ENCODE measurements at regions not wholly inside any gene's neighbourhood (a gene's known extent, or its start where the extent isn't known, plus 50 kb on each side); places are given as distances from the start of the nearest gene placed in this dataset.

DNA sequence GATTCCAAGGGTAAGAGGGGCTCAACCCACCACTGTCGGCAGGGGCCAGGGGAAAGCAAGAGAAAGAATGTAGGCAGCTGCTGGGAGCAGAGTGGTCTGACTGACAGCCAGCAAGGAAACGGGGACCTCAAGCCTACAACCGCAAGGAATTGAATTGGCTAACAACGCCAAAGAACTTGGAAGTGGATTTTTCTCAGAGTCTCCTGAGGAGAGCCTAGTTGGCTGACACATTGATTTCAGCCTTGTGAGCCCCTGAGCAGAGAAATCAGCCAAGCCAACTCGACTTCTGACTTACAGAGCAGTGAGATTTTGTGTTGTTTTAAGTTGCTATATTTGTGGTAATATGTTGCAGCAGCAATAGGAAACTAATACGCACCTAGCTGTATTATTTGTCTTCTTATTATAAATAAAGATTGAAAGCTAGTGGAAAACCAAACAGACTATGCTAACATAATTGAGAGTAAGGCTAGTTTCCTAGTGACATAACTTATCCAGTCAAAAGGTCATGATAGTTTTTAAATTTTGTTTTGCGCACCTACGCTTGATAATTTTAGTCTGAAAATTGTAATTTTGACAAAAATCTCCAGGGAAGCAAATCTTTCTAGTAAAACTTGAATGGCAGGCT is 145.8 kb upstream of the HCCS start:
- SMC1A ChIA-PET (ENCODE audit: uncharacterized antibody, unreplicated experiment): no interaction called here
- H3K4me3 ChIP-seq: no peak overlapping the region
- CTCF ChIA-PET: no interaction called here
- BruUV-seq (replicated peaks): no TSS peak
- no peaks in the 10 kb centered on the region for H3K27me3 ChIP-seq (replicated peaks in 1 of 2; ENCODE audit: control insufficient read depth in 2 of 2, insufficient read depth in 2 of 2, low read length in 1 of 2)
- RAD21 ChIA-PET (ENCODE audit: unreplicated experiment): no interaction called here
- intact Hi-C loops (cut with micrococcal nuclease; ENCODE audit: unreplicated experiment) (no loop called here), in situ Hi-C loops (cut with MboI) (no loop called here)
- no peaks in the 10 kb centered on the region for H3K79me2 ChIP-seq (ENCODE audit: control insufficient read depth, insufficient read depth, low read length)
- H3K9ac ChIP-seq (ENCODE audit: control insufficient read depth, insufficient read depth, low read length): no peak overlapping the region
- H2AFZ ChIP-seq (ENCODE audit: control insufficient read depth, low read depth, low read length): no peak overlapping the region
- H3K4me1 ChIP-seq (ENCODE audit: control insufficient read depth, insufficient read depth, low read length): no peaks in the 10 kb centered on the region
- H3K27ac ChIP-seq (ENCODE audit: control insufficient read depth, insufficient read depth): no peak overlapping the region
- WGBS (ENCODE audit: insufficient coverage, insufficient replicate concordance, low lambda C conversion rate, missing lambda C conversion rate): 62% methylated on average over 8 of the region's 8 CpGs
- H3K36me3 ChIP-seq (ENCODE audit: control insufficient read depth in 2 of 2, insufficient read depth in 2 of 2, low read length in 1 of 2): no peaks in the 10 kb centered on the region
- DNase-seq (ENCODE audit: low read depth, low spot score) (no peak), ATAC-seq (no peak), FAIRE-seq (no peak)
- no peaks in the 10 kb centered on the region for H3K9me3 ChIP-seq (replicated peaks; ENCODE audit: control insufficient read depth, insufficient read depth, low read length)
- H3K4me2 ChIP-seq (ENCODE audit: control insufficient read depth, insufficient read depth): no peak overlapping the region
- no peak for TF ChIP-seq RAD21 (IDR thresholded peaks at IDR 0.05; ENCODE audit: insufficient read depth, low read depth, low read length)
- TF ChIP-seq NFXL1 (IDR thresholded peaks at IDR 0.05; ENCODE audit: borderline replicate concordance): no peak
- TF ChIP-seq JUNB (IDR thresholded peaks at IDR 0.05): no peak
- TF ChIP-seq ATF7 (IDR thresholded peaks at IDR 0.05; ENCODE audit: low read depth): no peak
- no peak for TF ChIP-seq TCF3 (IDR thresholded peaks at IDR 0.05; ENCODE audit: borderline replicate concordance, insufficient read depth, low read depth, low read length)
- TF ChIP-seq RFX5 (IDR thresholded peaks at IDR 0.05; ENCODE audit: low read depth, low read length): no peak
- no peak for TF ChIP-seq BACH1 (IDR thresholded peaks at IDR 0.05; ENCODE audit: borderline replicate concordance)
- TF ChIP-seq EGR1 (IDR thresholded peaks at IDR 0.05; ENCODE audit: borderline replicate concordance in 1 of 2, low read depth in 2 of 2, low read length in 2 of 2): no peak
- TF ChIP-seq TBL1XR1 (IDR thresholded peaks at IDR 0.05; ENCODE audit: low read depth, low read length): no peak
- TF ChIP-seq SMC3 (IDR thresholded peaks at IDR 0.05; ENCODE audit: borderline replicate concordance, low read length): no peak
- TF ChIP-seq, protein P1, sequence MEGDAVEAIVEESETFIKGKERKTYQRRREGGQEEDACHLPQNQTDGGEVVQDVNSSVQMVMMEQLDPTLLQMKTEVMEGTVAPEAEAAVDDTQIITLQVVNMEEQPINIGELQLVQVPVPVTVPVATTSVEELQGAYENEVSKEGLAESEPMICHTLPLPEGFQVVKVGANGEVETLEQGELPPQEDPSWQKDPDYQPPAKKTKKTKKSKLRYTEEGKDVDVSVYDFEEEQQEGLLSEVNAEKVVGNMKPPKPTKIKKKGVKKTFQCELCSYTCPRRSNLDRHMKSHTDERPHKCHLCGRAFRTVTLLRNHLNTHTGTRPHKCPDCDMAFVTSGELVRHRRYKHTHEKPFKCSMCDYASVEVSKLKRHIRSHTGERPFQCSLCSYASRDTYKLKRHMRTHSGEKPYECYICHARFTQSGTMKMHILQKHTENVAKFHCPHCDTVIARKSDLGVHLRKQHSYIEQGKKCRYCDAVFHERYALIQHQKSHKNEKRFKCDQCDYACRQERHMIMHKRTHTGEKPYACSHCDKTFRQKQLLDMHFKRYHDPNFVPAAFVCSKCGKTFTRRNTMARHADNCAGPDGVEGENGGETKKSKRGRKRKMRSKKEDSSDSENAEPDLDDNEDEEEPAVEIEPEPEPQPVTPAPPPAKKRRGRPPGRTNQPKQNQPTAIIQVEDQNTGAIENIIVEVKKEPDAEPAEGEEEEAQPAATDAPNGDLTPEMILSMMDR (IDR thresholded peaks at IDR 0.05 in 2 of 3, conservative IDR thresholded peaks at IDR 0.05 in 1 of 3; ENCODE audit: control insufficient read depth in 2 of 3, extremely low read depth in 1 of 3, insufficient read depth in 1 of 3, low read depth in 3 of 3, low read length in 3 of 3): no peak
- TF ChIP-seq IKZF2 (IDR thresholded peaks at IDR 0.05): no peak
- no peak for TF ChIP-seq ESRRA (IDR thresholded peaks at IDR 0.05; ENCODE audit: low read length)
- no peak for TF ChIP-seq GATAD2B (conservative IDR thresholded peaks at IDR 0.05; ENCODE audit: low read depth)
- TF ChIP-seq, protein P2, sequence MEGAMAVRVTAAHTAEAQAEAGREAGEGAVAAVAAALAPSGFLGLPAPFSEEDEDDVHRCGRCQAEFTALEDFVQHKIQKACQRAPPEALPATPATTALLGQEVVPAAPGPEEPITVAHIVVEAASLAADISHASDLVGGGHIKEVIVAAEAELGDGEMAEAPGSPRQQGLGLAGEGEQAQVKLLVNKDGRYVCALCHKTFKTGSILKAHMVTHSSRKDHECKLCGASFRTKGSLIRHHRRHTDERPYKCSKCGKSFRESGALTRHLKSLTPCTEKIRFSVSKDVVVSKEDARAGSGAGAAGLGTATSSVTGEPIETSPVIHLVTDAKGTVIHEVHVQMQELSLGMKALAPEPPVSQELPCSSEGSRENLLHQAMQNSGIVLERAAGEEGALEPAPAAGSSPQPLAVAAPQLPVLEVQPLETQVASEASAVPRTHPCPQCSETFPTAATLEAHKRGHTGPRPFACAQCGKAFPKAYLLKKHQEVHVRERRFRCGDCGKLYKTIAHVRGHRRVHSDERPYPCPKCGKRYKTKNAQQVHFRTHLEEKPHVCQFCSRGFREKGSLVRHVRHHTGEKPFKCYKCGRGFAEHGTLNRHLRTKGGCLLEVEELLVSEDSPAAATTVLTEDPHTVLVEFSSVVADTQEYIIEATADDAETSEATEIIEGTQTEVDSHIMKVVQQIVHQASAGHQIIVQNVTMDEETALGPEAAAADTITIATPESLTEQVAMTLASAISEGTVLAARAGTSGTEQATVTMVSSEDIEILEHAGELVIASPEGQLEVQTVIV (IDR thresholded peaks at IDR 0.05; ENCODE audit: borderline replicate concordance, partially characterized antibody): no peak
- POLR2A ChIA-PET: no interaction called here
- H4K20me1 ChIP-seq (ENCODE audit: control insufficient read depth, insufficient read depth): no peaks in the 10 kb centered on the region
